Osteocyte (in vitro differentiated cells): ENCODE measurements at regions not wholly inside any gene's neighbourhood (a gene's known extent, or its start where the extent isn't known, plus 50 kb on each side); places are given as distances from the start of the nearest gene placed in this dataset.

Experiments used
- DNase-seq: peaks from one replicate; pipeline ENCODE4 v3.0.0; 2021; ENCODE audit warnings: mixed read lengths; ENCODE audit not compliant: unreplicated experiment; ENCODE audit errors: extremely low spot score
- H3K27ac Mint-ChIP-seq: one replicate; pipeline ENCODE4 v1.8.0; 2021; ENCODE audit warnings: mild to moderate bottlenecking, mixed read lengths; ENCODE audit not compliant: unreplicated experiment
- H3K27me3 Mint-ChIP-seq: one replicate; pipeline ENCODE4 v1.8.0; 2021; ENCODE audit warnings: mixed read lengths; ENCODE audit not compliant: unreplicated experiment
- H3K36me3 Mint-ChIP-seq: one replicate; pipeline ENCODE4 v1.8.0; 2021; ENCODE audit warnings: mixed read lengths; ENCODE audit not compliant: unreplicated experiment
- H3K4me1 Mint-ChIP-seq: one replicate; pipeline ENCODE4 v1.8.0; 2021; ENCODE audit warnings: mixed read lengths; ENCODE audit not compliant: unreplicated experiment
- H3K4me3 Mint-ChIP-seq: one replicate; pipeline ENCODE4 v1.8.0; 2021; ENCODE audit warnings: mild to moderate bottlenecking, moderate library complexity, mixed read lengths; ENCODE audit not compliant: unreplicated experiment
- H3K9me3 Mint-ChIP-seq: one replicate; pipeline ENCODE4 v1.8.0; 2021; ENCODE audit warnings: mixed read lengths; ENCODE audit not compliant: unreplicated experiment
- TF ChIP-seq, protein P1 (sequence below): fragments of 200-600 bp; sonication (generic); IDR thresholded peaks from 2 replicates; pipeline ENCODE4 v1.5.0; 2021; ENCODE audit warnings: antibody characterized with exemption, mild to moderate bottlenecking, moderate library complexity

GRCh38 chr12:15052691-15053090 is 79.8 kb downstream of the PDE6H start:
- Mint-ChIP-seq H3K9me3 (no peaks in the 10 kb centered on the region), H3K27ac (no peak overlapping the region), H3K27me3 (peaks cover 43% of the 10 kb centered on the region), H3K36me3 (no peaks in the 10 kb centered on the region), H3K4me3 (no peak overlapping the region), H3K4me1 (no peaks in the 10 kb centered on the region)
- TF ChIP-seq, protein P1, sequence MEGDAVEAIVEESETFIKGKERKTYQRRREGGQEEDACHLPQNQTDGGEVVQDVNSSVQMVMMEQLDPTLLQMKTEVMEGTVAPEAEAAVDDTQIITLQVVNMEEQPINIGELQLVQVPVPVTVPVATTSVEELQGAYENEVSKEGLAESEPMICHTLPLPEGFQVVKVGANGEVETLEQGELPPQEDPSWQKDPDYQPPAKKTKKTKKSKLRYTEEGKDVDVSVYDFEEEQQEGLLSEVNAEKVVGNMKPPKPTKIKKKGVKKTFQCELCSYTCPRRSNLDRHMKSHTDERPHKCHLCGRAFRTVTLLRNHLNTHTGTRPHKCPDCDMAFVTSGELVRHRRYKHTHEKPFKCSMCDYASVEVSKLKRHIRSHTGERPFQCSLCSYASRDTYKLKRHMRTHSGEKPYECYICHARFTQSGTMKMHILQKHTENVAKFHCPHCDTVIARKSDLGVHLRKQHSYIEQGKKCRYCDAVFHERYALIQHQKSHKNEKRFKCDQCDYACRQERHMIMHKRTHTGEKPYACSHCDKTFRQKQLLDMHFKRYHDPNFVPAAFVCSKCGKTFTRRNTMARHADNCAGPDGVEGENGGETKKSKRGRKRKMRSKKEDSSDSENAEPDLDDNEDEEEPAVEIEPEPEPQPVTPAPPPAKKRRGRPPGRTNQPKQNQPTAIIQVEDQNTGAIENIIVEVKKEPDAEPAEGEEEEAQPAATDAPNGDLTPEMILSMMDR: no peak
- no peak for DNase-seq

DNA sequence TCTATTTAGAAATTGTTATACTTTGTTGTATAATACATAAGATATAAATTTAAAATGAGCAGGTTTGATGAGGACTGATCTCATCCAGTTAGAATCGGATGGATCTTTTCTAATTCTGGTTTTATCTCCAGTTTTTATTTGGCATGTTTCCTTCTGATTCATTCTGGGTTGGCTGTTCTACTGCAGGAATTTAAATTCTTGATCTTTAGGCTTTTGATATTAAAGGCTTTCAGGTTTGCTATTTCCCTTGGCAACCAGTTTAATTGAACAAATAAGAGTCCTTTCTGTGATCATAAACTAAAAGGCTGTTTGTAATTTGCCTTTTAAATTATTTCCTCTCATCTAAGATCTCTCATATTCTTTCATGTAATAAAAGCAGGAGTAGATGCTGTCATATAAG is 83.4 kb downstream of the PDE6H start:
- TF ChIP-seq, protein P1: no peak
- H3K4me3 Mint-ChIP-seq: no peak overlapping the region
- no peak for DNase-seq
- no peaks in the 10 kb centered on the region for H3K36me3 Mint-ChIP-seq
- H3K9me3 Mint-ChIP-seq: no peaks in the 10 kb centered on the region
- no peaks in the 10 kb centered on the region for H3K4me1 Mint-ChIP-seq
- H3K27me3 Mint-ChIP-seq: peaks cover 59% of the 10 kb centered on the region
- no peak overlapping the region for H3K27ac Mint-ChIP-seq
